Gastroesophageal sphincter (tissue), 3 donors: ENCODE measurements at regions not wholly inside any gene's neighbourhood (a gene's known extent, or its start where the extent isn't known, plus 50 kb on each side); places are given as distances from the start of the nearest gene placed in this dataset.

Experiments used
- CTCF ChIP-seq, 4 experiments: fragments of 200-600 bp in 2 of 4; fragments of 450-650 bp in 2 of 4; sonication (generic) in 1 of 4; IDR thresholded peaks; one replicate each; pipeline ENCODE4 v1.5.1; 2017 to 2019; ENCODE audit warnings: antibody characterized with exemption in 4 of 4, mild to moderate bottlenecking in 2 of 4, moderate library complexity in 2 of 4
- EP300 ChIP-seq: sonication (generic); formaldehyde crosslinking; IDR thresholded peaks from one replicate; pipeline ENCODE4 v1.6.1; 2017; ENCODE audit warnings: antibody characterized with exemption, mild to moderate bottlenecking
- POLR2A ChIP-seq, 2 donors: fragments of 450-650 bp; IDR thresholded peaks; one replicate each; pipeline ENCODE4 v1.6.1; 2017; ENCODE audit warnings: antibody characterized with exemption in 2 of 2, mild to moderate bottlenecking in 2 of 2, moderate library complexity in 1 of 2
- POLR2AphosphoS5 ChIP-seq: sonication (generic); formaldehyde crosslinking; IDR thresholded peaks from one replicate; pipeline ENCODE4 v1.6.1; 2017; ENCODE audit warnings: antibody characterized with exemption

GRCh38 chr4:153931804-153932203, 142.9 kb upstream of the SFRP2 start:
- TF ChIP-seq CTCF (IDR thresholded peaks at IDR 0.05) (no peak), POLR2A (IDR thresholded peaks at IDR 0.05) (no peak), POLR2AphosphoS5 (peak; percentile 64), EP300 (no peak)
